ENCODE measurements at regions not wholly inside any gene's neighbourhood (a gene's known extent, or its start where the extent isn't known, plus 50 kb on each side); places are given as distances from the start of the nearest gene placed in this dataset.

GRCh38 chr5:103354446-103354845, 95.9 kb downstream of the MACIR start:
- Histone ChIP-seq H3K4me3 (ENCODE audit: insufficient read depth, low read depth, low read length) (no peak overlapping the region), H4K5ac (ENCODE audit: low read depth, low read length) (no peak overlapping the region), H3K79me1 (ENCODE audit: low read depth in 1 of 2, low read length in 2 of 2) (no peaks in the 10 kb centered on the region), H4K8ac (ENCODE audit: low read depth in 2 of 2, low read length in 2 of 2) (no peak overlapping the region), H3K27ac (ENCODE audit: insufficient read depth, low read length) (no peak overlapping the region), H3K9ac (ENCODE audit: low read depth, low read length) (no peak overlapping the region), H3K23ac (ENCODE audit: low read depth, low read length) (no peak overlapping the region), H3K4me2 (ENCODE audit: low read depth, low read length) (no peak overlapping the region), H3K9me1 (ENCODE audit: insufficient read depth, low read length) (no peaks in the 10 kb centered on the region), H3K14ac (replicated peaks; ENCODE audit: low read depth, low read length) (no peak overlapping the region), H2BK5ac (ENCODE audit: low read depth, low read length, poor library complexity, severe bottlenecking) (no peak overlapping the region), H3K18ac (ENCODE audit: low read depth, low read length) (no peak overlapping the region), H2BK15ac (ENCODE audit: low read depth, low read length) (no peak overlapping the region), H3K4me1 (ENCODE audit: control insufficient read depth, insufficient read depth, low read length) (no peaks in the 10 kb centered on the region), H2AK5ac (ENCODE audit: low read depth, low read length) (no peak overlapping the region), H3K36me3 (ENCODE audit: control insufficient read depth, insufficient read depth, low read length) (no peaks in the 10 kb centered on the region), H3K4ac (ENCODE audit: low read depth, low read length) (no peak overlapping the region), H2BK20ac (ENCODE audit: low read depth, low read length) (no peak overlapping the region), H4K91ac (ENCODE audit: insufficient read depth, low read depth, low read length) (no peak overlapping the region), H3K9me3 (ENCODE audit: control insufficient read depth, insufficient read depth, low read length) (no peaks in the 10 kb centered on the region), H3K56ac (ENCODE audit: extremely low read depth, insufficient read depth, low read length) (no peak overlapping the region), H2AK9ac (replicated peaks; ENCODE audit: low read depth, low read length, poor library complexity) (no peak overlapping the region), H3K27me3 (ENCODE audit: control insufficient read depth, insufficient read depth, low read length) (no peaks in the 10 kb centered on the region), H2AFZ (replicated peaks; ENCODE audit: low read length, poor library complexity) (no peak overlapping the region), H2BK120ac (ENCODE audit: low read depth, low read length) (no peak overlapping the region), H4K20me1 (ENCODE audit: insufficient read depth, low read length) (no peaks in the 10 kb centered on the region)
- DNase-seq: no peak
- TF ChIP-seq ELK1 (IDR thresholded peaks at IDR 0.05; ENCODE audit: borderline replicate concordance, low read depth, low read length) (no peak), MXI1 (IDR thresholded peaks at IDR 0.05; ENCODE audit: borderline replicate concordance, low read depth, low read length) (no peak), CEBPB (IDR thresholded peaks at IDR 0.05; ENCODE audit: low read depth, low read length) (no peak), MAZ (IDR thresholded peaks at IDR 0.05; ENCODE audit: borderline replicate concordance, low read depth, low read length) (no peak), SMC3 (IDR thresholded peaks at IDR 0.05; ENCODE audit: low read depth, low read length) (no peak), CHD1 (IDR thresholded peaks at IDR 0.05; ENCODE audit: low read depth, low read length) (no peak), POLR2A (IDR thresholded peaks at IDR 0.05; ENCODE audit: low read depth, low read length) (no peak)
- TF ChIP-seq, protein P1, sequence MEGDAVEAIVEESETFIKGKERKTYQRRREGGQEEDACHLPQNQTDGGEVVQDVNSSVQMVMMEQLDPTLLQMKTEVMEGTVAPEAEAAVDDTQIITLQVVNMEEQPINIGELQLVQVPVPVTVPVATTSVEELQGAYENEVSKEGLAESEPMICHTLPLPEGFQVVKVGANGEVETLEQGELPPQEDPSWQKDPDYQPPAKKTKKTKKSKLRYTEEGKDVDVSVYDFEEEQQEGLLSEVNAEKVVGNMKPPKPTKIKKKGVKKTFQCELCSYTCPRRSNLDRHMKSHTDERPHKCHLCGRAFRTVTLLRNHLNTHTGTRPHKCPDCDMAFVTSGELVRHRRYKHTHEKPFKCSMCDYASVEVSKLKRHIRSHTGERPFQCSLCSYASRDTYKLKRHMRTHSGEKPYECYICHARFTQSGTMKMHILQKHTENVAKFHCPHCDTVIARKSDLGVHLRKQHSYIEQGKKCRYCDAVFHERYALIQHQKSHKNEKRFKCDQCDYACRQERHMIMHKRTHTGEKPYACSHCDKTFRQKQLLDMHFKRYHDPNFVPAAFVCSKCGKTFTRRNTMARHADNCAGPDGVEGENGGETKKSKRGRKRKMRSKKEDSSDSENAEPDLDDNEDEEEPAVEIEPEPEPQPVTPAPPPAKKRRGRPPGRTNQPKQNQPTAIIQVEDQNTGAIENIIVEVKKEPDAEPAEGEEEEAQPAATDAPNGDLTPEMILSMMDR (conservative IDR thresholded peaks at IDR 0.05; ENCODE audit: low read depth, low read length): no peak
- intact Hi-C loops (cut with micrococcal nuclease) (no loop called here), in situ Hi-C loops (cut with MboI; ENCODE audit: low sequenced_read_pairs) (no loop called here), dilution Hi-C loops (cut with HindIII; ENCODE audit: low sequenced_read_pairs, unreplicated experiment) (no loop called here)
- ChIA-PET CTCF (no interaction called here), POLR2A (ENCODE audit: unreplicated experiment) (no interaction called here)
- whole genome bisulfite sequencing, 2 experiments (ENCODE audit: extremely low coverage in 2 of 2, insufficient read length in 1 of 2): no CpG with 5 or more reads among the region's 4 CpGs
- no TSS peak for BruUV-seq (replicated peaks)
- no peak for ATAC-seq (ENCODE audit: low read depth)
